Brain microvascular endothelial cell (primary cell): ENCODE measurements at regions not wholly inside any gene's neighbourhood (a gene's known extent, or its start where the extent isn't known, plus 50 kb on each side); places are given as distances from the start of the nearest gene placed in this dataset.

Source experiments
- DNase-seq: peaks from one replicate; pipeline ENCODE4 v3.0.0-alpha.2; 2020
- H3K27ac ChIP-seq: fragments of 250-450 bp; sonication (Bioruptor Pico); 2 replicates; pipeline ENCODE4 v1.5.1; 2020; ENCODE audit warnings: mild to moderate bottlenecking, moderate library complexity
- H3K27me3 ChIP-seq: fragments of 250-450 bp; sonication (Bioruptor Pico); replicated peaks from 2 replicates; pipeline ENCODE4 v1.5.1; 2020; ENCODE audit warnings: mild to moderate bottlenecking
- H3K36me3 ChIP-seq: fragments of 250-450 bp; sonication (Bioruptor Pico); replicated peaks from 2 replicates; pipeline ENCODE4 v1.5.1; 2020; ENCODE audit warnings: mild to moderate bottlenecking
- H3K4me3 ChIP-seq: 2 replicates; pipeline ENCODE4 v1.5.1; 2011; ENCODE audit warnings: low read depth, mild to moderate bottlenecking, control low read depth, low read length, moderate library complexity
- in situ Hi-C: cut with HindIII; loops from 2 replicates; pipeline ENCODE4 v1.10.0; 2017; ENCODE audit warnings: low sequenced_read_pairs, low pct_ligation_motif_present
- TF ChIP-seq, protein P1 (sequence below): IDR thresholded peaks from 2 replicates; pipeline ENCODE4 v1.5.1; 2011; ENCODE audit warnings: low read depth, mild to moderate bottlenecking, moderate library complexity, low read length, control low read depth, inconsistent platforms; ENCODE audit errors: missing control alignments

DNA sequence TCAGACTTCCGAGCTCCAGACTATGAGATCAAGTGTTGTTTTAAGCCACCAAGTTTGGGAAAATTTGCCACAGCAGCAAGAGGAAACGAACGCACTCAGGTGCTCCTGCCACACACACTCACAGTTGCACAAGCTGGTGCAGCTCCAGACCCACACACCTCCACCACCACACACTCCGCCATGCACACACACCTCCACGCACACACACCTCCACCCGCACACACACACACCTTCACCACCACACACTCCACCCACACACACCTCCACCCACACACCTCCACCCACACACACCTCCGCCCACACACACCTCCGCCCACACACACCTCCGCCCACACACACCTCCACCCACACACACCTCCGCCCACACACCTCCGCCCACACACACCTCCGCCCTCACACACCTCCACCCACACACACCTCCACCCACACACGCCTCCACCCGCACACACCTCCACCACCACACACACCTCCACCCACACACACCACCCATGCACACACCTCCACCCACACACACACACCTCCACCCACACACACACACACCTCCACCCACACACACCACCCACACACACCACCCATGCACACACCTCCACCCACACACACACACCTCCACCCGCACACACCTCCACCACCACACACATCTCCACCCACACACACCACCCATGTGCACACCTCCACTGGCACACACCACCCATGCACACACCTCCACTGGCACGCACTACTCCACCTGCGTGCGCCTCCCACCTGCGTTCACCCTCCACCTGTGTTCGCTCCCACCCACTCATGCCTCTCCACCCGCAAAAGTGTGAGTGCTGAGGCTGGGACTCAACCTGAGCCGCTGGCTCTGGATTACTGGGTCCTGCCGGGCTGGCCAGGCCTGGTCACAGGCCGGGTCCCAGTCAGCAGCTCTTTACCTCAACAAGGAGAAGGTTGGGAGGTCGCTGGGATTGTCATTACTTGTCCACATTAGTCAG is 175.6 kb downstream of the BMP7 start:
- TF ChIP-seq, protein P1, sequence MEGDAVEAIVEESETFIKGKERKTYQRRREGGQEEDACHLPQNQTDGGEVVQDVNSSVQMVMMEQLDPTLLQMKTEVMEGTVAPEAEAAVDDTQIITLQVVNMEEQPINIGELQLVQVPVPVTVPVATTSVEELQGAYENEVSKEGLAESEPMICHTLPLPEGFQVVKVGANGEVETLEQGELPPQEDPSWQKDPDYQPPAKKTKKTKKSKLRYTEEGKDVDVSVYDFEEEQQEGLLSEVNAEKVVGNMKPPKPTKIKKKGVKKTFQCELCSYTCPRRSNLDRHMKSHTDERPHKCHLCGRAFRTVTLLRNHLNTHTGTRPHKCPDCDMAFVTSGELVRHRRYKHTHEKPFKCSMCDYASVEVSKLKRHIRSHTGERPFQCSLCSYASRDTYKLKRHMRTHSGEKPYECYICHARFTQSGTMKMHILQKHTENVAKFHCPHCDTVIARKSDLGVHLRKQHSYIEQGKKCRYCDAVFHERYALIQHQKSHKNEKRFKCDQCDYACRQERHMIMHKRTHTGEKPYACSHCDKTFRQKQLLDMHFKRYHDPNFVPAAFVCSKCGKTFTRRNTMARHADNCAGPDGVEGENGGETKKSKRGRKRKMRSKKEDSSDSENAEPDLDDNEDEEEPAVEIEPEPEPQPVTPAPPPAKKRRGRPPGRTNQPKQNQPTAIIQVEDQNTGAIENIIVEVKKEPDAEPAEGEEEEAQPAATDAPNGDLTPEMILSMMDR, result no peak
- DNase-seq, result no peak
- in situ Hi-C loops, result loop anchor here (25.0 kb wide), 1 partner anchor 246 kb away; the partner anchor contains the start of gene SPO11
- Histone ChIP-seq H3K27me3 (peaks cover 1% of the 10 kb centered on the region), H3K4me3 (no peak overlapping the region), H3K27ac (no peak overlapping the region), H3K36me3 (no peaks in the 10 kb centered on the region)

DNA sequence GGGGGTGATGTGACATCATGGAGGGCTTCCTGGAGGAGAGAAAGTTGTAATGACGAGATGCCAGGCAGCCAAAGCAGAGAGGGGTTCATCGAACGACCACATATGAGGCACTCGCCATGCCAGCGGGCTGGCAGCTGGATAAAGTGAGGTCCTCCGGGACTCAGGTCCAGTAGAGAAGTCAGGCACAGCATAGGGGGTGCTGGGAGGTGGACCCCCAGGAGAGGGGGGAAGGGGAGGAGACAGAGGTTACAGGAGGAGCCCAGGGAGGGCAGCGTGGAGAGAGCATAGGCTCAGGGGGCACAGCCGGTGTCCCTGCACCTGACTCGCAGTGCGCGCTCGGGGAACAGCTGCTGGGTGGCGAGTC is 174.7 kb downstream of the BMP7 start:
- H3K4me3 ChIP-seq, result no peak overlapping the region
- peaks cover 1% of the 10 kb centered on the region for H3K27me3 ChIP-seq
- no peak overlapping the region for H3K27ac ChIP-seq
- DNase-seq, result no peak
- in situ Hi-C loops, result loop anchor here (25.0 kb wide), 1 partner anchor 246 kb away; the partner anchor contains the start of gene SPO11
- TF ChIP-seq, protein P1, result no peak
- no peaks in the 10 kb centered on the region for H3K36me3 ChIP-seq

DNA sequence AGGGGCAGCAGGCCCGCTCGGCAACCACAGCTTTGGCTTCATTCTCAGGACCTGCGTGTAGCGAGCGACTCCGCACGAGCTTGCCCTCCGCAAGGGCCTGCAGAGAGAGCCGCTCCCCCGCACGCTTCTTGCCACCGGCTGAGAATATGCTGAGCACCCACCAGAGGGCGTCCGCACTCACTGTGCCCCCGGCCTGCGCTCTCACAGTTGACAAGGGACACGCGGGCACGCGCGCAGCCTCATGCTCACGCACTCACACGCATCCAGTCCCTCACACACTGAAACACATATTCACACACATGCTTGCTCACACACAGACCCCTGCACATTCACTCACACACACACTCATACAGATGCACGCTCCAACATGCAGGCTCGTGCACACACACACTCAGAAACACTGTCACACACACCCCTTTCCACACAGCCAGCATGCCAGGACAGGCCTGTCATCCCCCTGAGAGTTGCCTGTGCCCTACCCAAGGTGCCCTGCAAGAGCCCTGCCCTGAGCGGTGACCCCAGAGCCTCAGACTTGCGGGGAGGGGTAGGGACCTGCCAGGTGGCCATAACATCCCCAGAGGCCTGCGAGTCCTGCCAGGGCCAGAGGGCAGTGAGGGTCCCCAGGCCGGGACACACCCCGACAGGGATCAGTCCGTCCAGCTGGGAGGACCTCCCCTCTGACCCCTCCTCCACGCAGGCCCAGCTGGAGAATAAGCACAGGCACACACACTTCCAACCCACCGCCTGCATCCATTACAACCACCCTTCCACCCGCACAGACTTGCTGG is 174.1 kb downstream of the BMP7 start:
- in situ Hi-C loops, result loop anchor here (25.0 kb wide), 1 partner anchor 245 kb away; the partner anchor contains the start of gene SPO11
- peaks cover 1% of the 10 kb centered on the region for H3K27me3 ChIP-seq
- H3K27ac ChIP-seq, result no peak overlapping the region
- H3K4me3 ChIP-seq, result no peak overlapping the region
- DNase-seq, result peak; percentile 32
- no peaks in the 10 kb centered on the region for H3K36me3 ChIP-seq
- TF ChIP-seq, protein P1, result peak; percentile 87

DNA sequence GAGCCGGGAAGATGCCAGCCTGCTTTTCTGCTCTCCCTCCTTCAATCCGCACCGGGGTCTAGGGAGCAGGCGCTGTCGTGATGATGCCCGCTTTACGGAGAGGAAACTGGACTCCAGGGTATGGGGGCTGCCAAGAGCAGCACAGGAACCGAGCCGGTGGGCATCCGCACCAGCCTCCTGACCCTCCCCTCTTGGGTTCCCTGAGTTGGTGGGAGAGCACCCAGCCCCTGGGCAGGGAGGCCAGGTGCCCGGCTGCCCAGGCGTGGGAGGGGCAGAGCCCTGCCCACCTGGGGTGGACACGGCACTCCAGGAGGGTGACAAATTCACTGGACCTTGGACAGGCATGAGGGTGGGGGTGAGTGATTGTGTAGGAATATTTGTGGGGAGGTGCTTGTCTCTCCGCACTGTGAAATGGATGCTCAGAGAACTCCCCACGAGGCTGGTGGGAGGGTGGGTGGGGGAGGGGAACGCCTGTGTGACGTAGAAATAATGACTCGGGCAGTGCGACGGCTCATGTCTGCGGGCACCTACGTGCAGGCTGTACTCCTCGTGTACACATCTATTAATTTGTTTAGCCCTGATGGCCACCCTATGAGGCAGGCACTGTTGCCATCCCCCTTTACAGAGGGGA is 173.4 kb downstream of the BMP7 start:
- no peak overlapping the region for H3K4me3 ChIP-seq
- no peak overlapping the region for H3K27ac ChIP-seq
- TF ChIP-seq, protein P1, result no peak
- in situ Hi-C loops, result loop anchor here (25.0 kb wide), 1 partner anchor 244 kb away; the partner anchor contains the start of gene SPO11
- no peak for DNase-seq
- no peaks in the 10 kb centered on the region for H3K36me3 ChIP-seq
- H3K27me3 ChIP-seq, result no peaks in the 10 kb centered on the region

GRCh38 chr20:57093766-57094165 is 172.7 kb downstream of the BMP7 start:
- Histone ChIP-seq H3K4me3 (no peak overlapping the region), H3K27me3 (no peaks in the 10 kb centered on the region), H3K36me3 (no peaks in the 10 kb centered on the region), H3K27ac (no peak overlapping the region)
- TF ChIP-seq, protein P1, result no peak
- in situ Hi-C loops, result loop anchor here (25.0 kb wide), 1 partner anchor 244 kb away; the partner anchor contains the start of gene SPO11
- DNase-seq, result no peak
